ENCODE measurements at regions not wholly inside any gene's neighbourhood (a gene's known extent, or its start where the extent isn't known, plus 50 kb on each side); places are given as distances from the start of the nearest gene placed in this dataset.

GRCh38 chr18:23401400-23402347 lies 51.4 kb upstream of the RIOK3 start:
- peak; percentile 35 for DNase-seq (ENCODE audit: low read depth)
- H3K4me3 ChIP-seq (ENCODE audit: control insufficient read depth, low read depth, low read length), result no peak overlapping the region
- no peak for TF ChIP-seq CTCF (conservative IDR thresholded peaks at IDR 0.05; ENCODE audit: control insufficient read depth, insufficient read depth, low read depth, low read length)
